ENCODE measurements at regions not wholly inside any gene's neighbourhood (a gene's known extent, or its start where the extent isn't known, plus 50 kb on each side); places are given as distances from the start of the nearest gene placed in this dataset.

DNA sequence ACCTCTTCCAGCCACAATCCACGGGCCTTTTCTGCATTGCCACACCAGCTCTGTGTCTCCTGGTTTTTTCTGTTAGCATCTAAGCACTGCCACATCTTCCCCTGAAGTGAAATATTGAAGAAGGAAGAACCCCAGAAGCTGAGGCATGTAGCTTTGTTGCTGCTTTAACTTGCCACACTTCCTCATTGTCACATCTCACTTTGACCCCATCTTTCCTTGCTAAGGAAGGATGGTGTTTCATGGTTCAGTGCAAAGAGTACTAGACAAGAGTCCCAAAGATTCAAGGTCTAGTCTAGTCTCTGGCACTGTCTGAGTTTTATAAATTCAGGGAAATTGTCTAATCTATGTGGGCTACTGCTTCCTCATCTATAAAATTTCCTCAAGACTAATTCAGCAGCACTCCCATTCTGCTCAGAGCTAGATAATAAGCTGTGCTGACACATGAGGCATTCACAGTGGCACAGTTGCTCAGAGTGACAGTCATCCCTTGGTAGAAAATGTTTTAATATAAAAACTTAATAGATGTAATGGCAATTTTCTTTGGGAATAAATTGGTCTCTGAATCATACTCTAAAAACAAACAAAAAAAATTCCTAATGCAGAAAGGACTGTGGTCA, 483.0 kb upstream of the ID2 start (continued):
- TF ChIP-seq, protein P1, sequence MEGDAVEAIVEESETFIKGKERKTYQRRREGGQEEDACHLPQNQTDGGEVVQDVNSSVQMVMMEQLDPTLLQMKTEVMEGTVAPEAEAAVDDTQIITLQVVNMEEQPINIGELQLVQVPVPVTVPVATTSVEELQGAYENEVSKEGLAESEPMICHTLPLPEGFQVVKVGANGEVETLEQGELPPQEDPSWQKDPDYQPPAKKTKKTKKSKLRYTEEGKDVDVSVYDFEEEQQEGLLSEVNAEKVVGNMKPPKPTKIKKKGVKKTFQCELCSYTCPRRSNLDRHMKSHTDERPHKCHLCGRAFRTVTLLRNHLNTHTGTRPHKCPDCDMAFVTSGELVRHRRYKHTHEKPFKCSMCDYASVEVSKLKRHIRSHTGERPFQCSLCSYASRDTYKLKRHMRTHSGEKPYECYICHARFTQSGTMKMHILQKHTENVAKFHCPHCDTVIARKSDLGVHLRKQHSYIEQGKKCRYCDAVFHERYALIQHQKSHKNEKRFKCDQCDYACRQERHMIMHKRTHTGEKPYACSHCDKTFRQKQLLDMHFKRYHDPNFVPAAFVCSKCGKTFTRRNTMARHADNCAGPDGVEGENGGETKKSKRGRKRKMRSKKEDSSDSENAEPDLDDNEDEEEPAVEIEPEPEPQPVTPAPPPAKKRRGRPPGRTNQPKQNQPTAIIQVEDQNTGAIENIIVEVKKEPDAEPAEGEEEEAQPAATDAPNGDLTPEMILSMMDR (IDR thresholded peaks at IDR 0.05; ENCODE audit: low read depth, low read length, missing input control): no peak

- TF ChIP-seq, protein P1 (IDR thresholded peaks at IDR 0.05; ENCODE audit: low read depth, low read length, missing input control): no peak
- TF ChIP-seq GABPA (IDR thresholded peaks at IDR 0.05 in 1 of 2, conservative IDR thresholded peaks at IDR 0.05 in 1 of 2) (no peak), EGR1 (IDR thresholded peaks at IDR 0.05; ENCODE audit: low read depth in 2 of 2) (no peak), SP1 (IDR thresholded peaks at IDR 0.05) (no peak), REST (IDR thresholded peaks at IDR 0.05) (no peak), YY1 (IDR thresholded peaks at IDR 0.05) (no peak)
- TF ChIP-seq, protein P2, sequence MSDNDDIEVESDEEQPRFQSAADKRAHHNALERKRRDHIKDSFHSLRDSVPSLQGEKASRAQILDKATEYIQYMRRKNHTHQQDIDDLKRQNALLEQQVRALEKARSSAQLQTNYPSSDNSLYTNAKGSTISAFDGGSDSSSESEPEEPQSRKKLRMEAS (IDR thresholded peaks at IDR 0.05): no peak
- WGBS: 93% methylated on average over 7 of the region's 7 CpGs
- no peak overlapping the region for H3K4me3 ChIP-seq (ENCODE audit: low read depth in 1 of 3, low read length in 3 of 3)
- no peaks in the 10 kb centered on the region for H3K27me3 ChIP-seq (ENCODE audit: control insufficient read depth in 4 of 4, insufficient read depth in 4 of 4, low read length in 3 of 4)
- no peak overlapping the region for H3K27ac ChIP-seq (ENCODE audit: low read depth in 1 of 2, low read length in 2 of 2)
- H3K9me3 ChIP-seq (ENCODE audit: control insufficient read depth in 4 of 4, low read length in 3 of 4): peaks cover 0 to 1% (median 0%) of the 10 kb centered on the region in 4 donors
- DNase-seq (ENCODE audit: low spot score): no peak
- H3K4me1 ChIP-seq (ENCODE audit: control insufficient read depth in 4 of 4, insufficient read depth in 4 of 4, low read length in 3 of 4): no peaks in the 10 kb centered on the region
- no peaks in the 10 kb centered on the region for H3K36me3 ChIP-seq (ENCODE audit: control insufficient read depth in 4 of 4, insufficient read depth in 3 of 4, low read depth in 1 of 4, low read length in 3 of 4)
- H3K9ac ChIP-seq (ENCODE audit: low read depth in 1 of 2, low read length in 2 of 2): no peak overlapping the region
Measured at GRCh38 chr2:8202132-8202531, 479.7 kb upstream of the ID2 start.

DNA sequence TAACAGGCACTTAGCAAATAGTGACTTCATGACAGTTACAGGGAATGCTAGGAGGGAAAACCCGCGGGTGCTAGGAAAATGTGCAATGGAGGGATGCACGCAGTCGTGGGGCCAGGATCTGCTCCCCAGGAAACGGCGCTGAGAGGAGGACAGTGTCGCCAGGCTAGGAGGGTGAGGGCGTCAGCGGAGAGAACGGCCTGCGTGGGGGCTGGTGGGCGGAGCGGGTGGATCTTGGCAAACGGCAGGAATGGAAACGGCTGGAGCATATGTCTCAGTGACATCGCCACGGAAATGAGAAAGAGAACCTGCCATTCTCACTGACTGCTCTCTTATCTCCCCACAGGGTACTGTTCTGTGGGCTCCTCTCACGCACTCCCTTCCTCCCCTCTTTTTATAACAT, 478.5 kb upstream of the ID2 start:
- no peak for DNase-seq (ENCODE audit: low spot score)
- 86% methylated on average over 18 of the region's 18 CpGs for WGBS
- TF ChIP-seq ZBTB33 (IDR thresholded peaks at IDR 0.05): no peak
- no peak for TF ChIP-seq FOXA2 (IDR thresholded peaks at IDR 0.05)
- no peak for TF ChIP-seq TAF1 (conservative IDR thresholded peaks at IDR 0.05)
- no peak for TF ChIP-seq EGR1 (IDR thresholded peaks at IDR 0.05; ENCODE audit: low read depth in 2 of 2)
- TF ChIP-seq NR2F2 (IDR thresholded peaks at IDR 0.05): no peak
- TF ChIP-seq, protein P2 (IDR thresholded peaks at IDR 0.05): no peak
- TF ChIP-seq SP1 (IDR thresholded peaks at IDR 0.05): no peak
- no peak for TF ChIP-seq YY1 (IDR thresholded peaks at IDR 0.05)
- TF ChIP-seq, protein P1 (IDR thresholded peaks at IDR 0.05; ENCODE audit: low read depth, low read length, missing input control): no peak
- TF ChIP-seq RAD21 (IDR thresholded peaks at IDR 0.05): no peak
- TF ChIP-seq ATF3 (IDR thresholded peaks at IDR 0.05): no peak
- TF ChIP-seq FOXA1 (IDR thresholded peaks at IDR 0.05): no peak
- TF ChIP-seq HNF4A (conservative IDR thresholded peaks at IDR 0.05): no peak
- no peak for TF ChIP-seq GABPA (IDR thresholded peaks at IDR 0.05 in 1 of 2, conservative IDR thresholded peaks at IDR 0.05 in 1 of 2)

More for the DNA sequence above, 478.5 kb upstream of the ID2 start:
- Histone ChIP-seq H3K36me3 (ENCODE audit: control insufficient read depth in 4 of 4, insufficient read depth in 3 of 4, low read depth in 1 of 4, low read length in 3 of 4) (no peaks in the 10 kb centered on the region), H3K27me3 (ENCODE audit: control insufficient read depth in 4 of 4, insufficient read depth in 4 of 4, low read length in 3 of 4) (no peaks in the 10 kb centered on the region), H3K27ac (ENCODE audit: low read depth in 1 of 2, low read length in 2 of 2) (no peak overlapping the region), H3K9ac (ENCODE audit: low read depth in 1 of 2, low read length in 2 of 2) (no peak overlapping the region), H3K4me1 (ENCODE audit: control insufficient read depth in 4 of 4, insufficient read depth in 4 of 4, low read length in 3 of 4) (no peaks in the 10 kb centered on the region), H3K9me3 (ENCODE audit: control insufficient read depth in 4 of 4, low read length in 3 of 4) (peaks cover 0 to 4% (median 0%) of the 10 kb centered on the region in 4 donors), H3K4me3 (ENCODE audit: low read depth in 1 of 3, low read length in 3 of 3) (no peak overlapping the region)
